Right atrium auricular region (tissue), 2 donors: ENCODE measurements at regions not wholly inside any gene's neighbourhood (a gene's known extent, or its start where the extent isn't known, plus 50 kb on each side); places are given as distances from the start of the nearest gene placed in this dataset.
A peak's percentile ranks its signal among the peaks of the same experiment; 100 is the strongest.

Experiments
- DNase-seq: peaks from one replicate; pipeline ENCODE4 v3.0.0-alpha.2; 2019; ENCODE audit warnings: low spot score
- H3K27ac ChIP-seq, 2 donors: fragments of 200-600 bp; sonication (generic); 1 replicate in 1 of 2; 2 replicates in 1 of 2; pipeline ENCODE4 v1.5.1; 2016 to 2019
- H3K27me3 ChIP-seq, 2 donors: fragments of 200-600 bp; sonication (generic); one replicate each; pipeline versions ENCODE4 v1.5.1 to v1.6.0; 2017 to 2019
- H3K36me3 ChIP-seq: fragments of 200-600 bp; sonication (generic); one replicate; pipeline ENCODE4 v1.5.1; 2016
- H3K4me1 ChIP-seq, 2 donors: fragments of 200-600 bp; sonication (generic); one replicate each; pipeline versions ENCODE4 v1.5.1 to v1.6.0; 2017 to 2019
- H3K4me3 ChIP-seq, 2 donors: fragments of 200-600 bp; sonication (generic); 1 replicate in 1 of 2; 2 replicates in 1 of 2; pipeline ENCODE4 v1.5.1; 2017 to 2019; ENCODE audit warnings: mild to moderate bottlenecking in 1 of 2, moderate library complexity in 1 of 2
- H3K9me3 ChIP-seq, 2 donors: fragments of 200-600 bp; sonication (generic); one replicate each; pipeline ENCODE4 v1.5.1; 2019
- TF ChIP-seq, protein P1 (sequence below), 2 donors: fragments of 200-600 bp; sonication (generic); IDR thresholded peaks; one replicate each; pipeline ENCODE4 v1.5.1; 2019; ENCODE audit warnings: antibody characterized with exemption in 2 of 2

- Histone ChIP-seq H3K27me3 (no peaks in the 10 kb centered on the region), H3K36me3 (no peaks in the 10 kb centered on the region), H3K4me3 (no peak overlapping the region), H3K9me3 (no peaks in the 10 kb centered on the region), H3K4me1 (peaks cover 0 to 7% of the 10 kb centered on the region in 2 donors), H3K27ac (no peak overlapping the region)
- TF ChIP-seq, protein P1, sequence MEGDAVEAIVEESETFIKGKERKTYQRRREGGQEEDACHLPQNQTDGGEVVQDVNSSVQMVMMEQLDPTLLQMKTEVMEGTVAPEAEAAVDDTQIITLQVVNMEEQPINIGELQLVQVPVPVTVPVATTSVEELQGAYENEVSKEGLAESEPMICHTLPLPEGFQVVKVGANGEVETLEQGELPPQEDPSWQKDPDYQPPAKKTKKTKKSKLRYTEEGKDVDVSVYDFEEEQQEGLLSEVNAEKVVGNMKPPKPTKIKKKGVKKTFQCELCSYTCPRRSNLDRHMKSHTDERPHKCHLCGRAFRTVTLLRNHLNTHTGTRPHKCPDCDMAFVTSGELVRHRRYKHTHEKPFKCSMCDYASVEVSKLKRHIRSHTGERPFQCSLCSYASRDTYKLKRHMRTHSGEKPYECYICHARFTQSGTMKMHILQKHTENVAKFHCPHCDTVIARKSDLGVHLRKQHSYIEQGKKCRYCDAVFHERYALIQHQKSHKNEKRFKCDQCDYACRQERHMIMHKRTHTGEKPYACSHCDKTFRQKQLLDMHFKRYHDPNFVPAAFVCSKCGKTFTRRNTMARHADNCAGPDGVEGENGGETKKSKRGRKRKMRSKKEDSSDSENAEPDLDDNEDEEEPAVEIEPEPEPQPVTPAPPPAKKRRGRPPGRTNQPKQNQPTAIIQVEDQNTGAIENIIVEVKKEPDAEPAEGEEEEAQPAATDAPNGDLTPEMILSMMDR (IDR thresholded peaks at IDR 0.05) = no peak
- no peak for DNase-seq
These were observed 258.8 kb upstream of the ZNF608 start for GRCh38 chr5:125005266-125005665.

GRCh38 chr5:125006011-125006685 is 259.7 kb upstream of the ZNF608 start:
- Histone ChIP-seq H3K4me1 (peaks cover 0 to 7% of the 10 kb centered on the region in 2 donors), H3K9me3 (no peaks in the 10 kb centered on the region), H3K27ac (no peak overlapping the region), H3K36me3 (no peaks in the 10 kb centered on the region), H3K4me3 (no peak overlapping the region), H3K27me3 (no peaks in the 10 kb centered on the region)
- DNase-seq = no peak
- TF ChIP-seq, protein P1 (IDR thresholded peaks at IDR 0.05) = no peak

DNA sequence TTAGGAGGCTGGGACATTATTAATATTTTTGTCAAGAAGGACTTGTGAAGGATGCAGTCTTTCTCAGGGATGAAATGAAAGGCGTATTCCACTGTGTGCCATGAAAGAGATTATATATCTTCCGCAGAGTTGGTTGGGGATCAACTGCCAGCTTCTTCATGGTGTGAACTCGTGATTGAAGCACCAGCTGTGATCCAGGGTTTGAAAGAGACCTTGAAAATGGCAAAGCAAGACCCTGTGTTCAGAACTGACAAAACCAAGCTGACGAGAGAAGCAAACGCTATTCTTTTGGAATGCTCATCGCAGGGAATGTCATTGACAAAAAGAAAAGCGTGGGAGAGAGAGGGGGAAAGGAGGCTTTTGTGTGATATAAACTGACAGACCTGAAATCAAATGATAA is 263.9 kb upstream of the ZNF608 start:
- Histone ChIP-seq H3K9me3 (no peaks in the 10 kb centered on the region), H3K4me3 (no peak overlapping the region), H3K36me3 (no peaks in the 10 kb centered on the region), H3K27me3 (no peaks in the 10 kb centered on the region), H3K4me1 (peaks cover 0 to 4% of the 10 kb centered on the region in 2 donors), H3K27ac (no peak overlapping the region)
- TF ChIP-seq, protein P1 (IDR thresholded peaks at IDR 0.05) = no peak
- no peak for DNase-seq

GRCh38 chr5:125011014-125011413 is 264.6 kb upstream of the ZNF608 start:
- no peaks in the 10 kb centered on the region for H3K4me1 ChIP-seq
- H3K27ac ChIP-seq = peak overlapping the region in 1 of 2 donors; percentile 85
- TF ChIP-seq, protein P1 (IDR thresholded peaks at IDR 0.05) = no peak
- H3K36me3 ChIP-seq = no peaks in the 10 kb centered on the region
- no peaks in the 10 kb centered on the region for H3K27me3 ChIP-seq
- no peak for DNase-seq
- H3K4me3 ChIP-seq = no peak overlapping the region
- H3K9me3 ChIP-seq = no peaks in the 10 kb centered on the region

- Histone ChIP-seq H3K36me3 (no peaks in the 10 kb centered on the region), H3K27ac (peak overlapping the region in 1 of 2 donors; percentile 85), H3K4me1 (no peaks in the 10 kb centered on the region), H3K9me3 (no peaks in the 10 kb centered on the region), H3K4me3 (no peak overlapping the region), H3K27me3 (no peaks in the 10 kb centered on the region)
- no peak for DNase-seq
- TF ChIP-seq, protein P1 (IDR thresholded peaks at IDR 0.05) = no peak
These were observed 265.0 kb upstream of the ZNF608 start for GRCh38 chr5:125011419-125011818.

DNA sequence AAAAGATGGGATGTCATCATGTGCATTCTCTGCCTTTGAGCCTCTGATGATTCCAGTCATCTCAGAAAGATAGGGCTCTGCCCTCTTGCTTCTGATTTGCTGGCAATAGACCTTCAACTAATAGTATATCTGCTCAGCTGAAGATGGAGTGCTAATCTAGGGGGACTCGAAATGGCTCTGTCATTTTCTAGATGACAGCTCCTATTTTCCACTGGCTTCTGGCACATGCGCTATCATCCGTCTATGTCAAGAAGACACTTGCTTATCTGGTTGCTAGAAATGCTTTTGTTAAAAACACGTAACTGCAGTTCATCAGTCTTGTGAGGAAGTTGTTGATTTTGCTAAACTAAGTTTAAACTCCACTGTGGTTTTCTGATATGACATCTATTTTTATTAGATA is 265.5 kb upstream of the ZNF608 start:
- DNase-seq = no peak
- Histone ChIP-seq H3K27me3 (no peaks in the 10 kb centered on the region), H3K9me3 (no peaks in the 10 kb centered on the region), H3K27ac (peak overlapping the region in 1 of 2 donors; percentile 85), H3K4me3 (no peak overlapping the region), H3K36me3 (no peaks in the 10 kb centered on the region), H3K4me1 (no peaks in the 10 kb centered on the region)
- TF ChIP-seq, protein P1 (IDR thresholded peaks at IDR 0.05) = no peak
